C4-2B (cell line): ENCODE measurements at regions not wholly inside any gene's neighbourhood (a gene's known extent, or its start where the extent isn't known, plus 50 kb on each side); places are given as distances from the start of the nearest gene placed in this dataset.

Source experiments
- ZFX ChIP-seq: fragments of 450-650 bp; IDR thresholded peaks from 2 replicates; pipeline ENCODE4 v1.6.1; 2017
- TF ChIP-seq, protein P1 (sequence below): fragments of 450-650 bp; conservative IDR thresholded peaks from 2 replicates; pipeline ENCODE4 v1.5.1; 2017; ENCODE audit warnings: mild to moderate bottlenecking

DNA sequence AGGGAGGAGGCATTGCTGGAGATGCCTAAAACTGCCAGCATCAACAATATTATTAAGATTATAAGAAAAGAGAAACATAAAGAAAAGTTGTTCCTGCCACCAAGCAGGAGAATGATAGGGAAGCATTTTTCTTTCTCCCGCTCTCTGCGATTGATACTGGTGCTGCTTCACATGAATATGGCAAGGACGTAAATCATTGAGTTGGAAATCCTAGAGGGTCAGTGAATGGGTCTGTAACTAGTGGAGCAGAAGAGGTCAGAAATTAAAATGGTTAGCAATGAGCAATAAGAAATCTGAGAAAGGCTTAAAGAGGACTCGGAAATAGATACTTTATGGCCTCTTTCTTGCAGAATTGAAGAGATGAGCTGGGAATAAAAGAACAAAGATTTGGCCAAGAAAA, 631.7 kb downstream of the BCL11A start:
- TF ChIP-seq, protein P1, sequence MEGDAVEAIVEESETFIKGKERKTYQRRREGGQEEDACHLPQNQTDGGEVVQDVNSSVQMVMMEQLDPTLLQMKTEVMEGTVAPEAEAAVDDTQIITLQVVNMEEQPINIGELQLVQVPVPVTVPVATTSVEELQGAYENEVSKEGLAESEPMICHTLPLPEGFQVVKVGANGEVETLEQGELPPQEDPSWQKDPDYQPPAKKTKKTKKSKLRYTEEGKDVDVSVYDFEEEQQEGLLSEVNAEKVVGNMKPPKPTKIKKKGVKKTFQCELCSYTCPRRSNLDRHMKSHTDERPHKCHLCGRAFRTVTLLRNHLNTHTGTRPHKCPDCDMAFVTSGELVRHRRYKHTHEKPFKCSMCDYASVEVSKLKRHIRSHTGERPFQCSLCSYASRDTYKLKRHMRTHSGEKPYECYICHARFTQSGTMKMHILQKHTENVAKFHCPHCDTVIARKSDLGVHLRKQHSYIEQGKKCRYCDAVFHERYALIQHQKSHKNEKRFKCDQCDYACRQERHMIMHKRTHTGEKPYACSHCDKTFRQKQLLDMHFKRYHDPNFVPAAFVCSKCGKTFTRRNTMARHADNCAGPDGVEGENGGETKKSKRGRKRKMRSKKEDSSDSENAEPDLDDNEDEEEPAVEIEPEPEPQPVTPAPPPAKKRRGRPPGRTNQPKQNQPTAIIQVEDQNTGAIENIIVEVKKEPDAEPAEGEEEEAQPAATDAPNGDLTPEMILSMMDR = no peak
- no peak for TF ChIP-seq ZFX
